Stimulated activated CD4-positive, alpha-beta T cell treated with anti-CD3 and anti-CD28 coated beads, Interleukin-2, amount 100 ng/mL, for 4 hours (primary cell): ENCODE measurements at regions not wholly inside any gene's neighbourhood (a gene's known extent, or its start where the extent isn't known, plus 50 kb on each side); places are given as distances from the start of the nearest gene placed in this dataset.
"Not testable (repeated sequence)": the region's sequence is repeated elsewhere in the genome, so short reads cannot be mapped to it uniquely, and the experiment has no call there.

ENCODE experiments used
- DNase-seq: peaks from one replicate; pipeline ENCODE4 v3.0.0-alpha.2; 2020; ENCODE audit warnings: low read depth

DNA sequence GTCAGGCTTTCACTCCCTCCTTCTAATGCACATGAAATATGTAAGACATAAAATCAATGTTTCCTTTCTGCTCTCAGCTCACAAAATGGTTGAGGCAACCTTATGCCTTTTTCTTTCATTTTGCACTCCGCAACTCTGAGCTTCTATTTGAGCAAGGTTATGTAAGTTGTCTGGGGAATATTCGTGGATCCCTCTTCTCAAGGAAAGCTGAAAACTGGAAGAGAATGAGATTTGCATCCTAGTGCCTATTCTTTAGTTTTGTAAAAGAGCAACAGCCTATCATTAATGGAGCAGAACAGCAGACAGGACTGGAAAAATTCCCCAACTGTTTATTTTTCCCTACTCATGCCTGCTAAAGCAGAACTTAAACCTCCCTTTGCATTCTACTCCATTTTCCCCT is 141.7 kb downstream of the FAM76B start:
- no peak for DNase-seq

DNA sequence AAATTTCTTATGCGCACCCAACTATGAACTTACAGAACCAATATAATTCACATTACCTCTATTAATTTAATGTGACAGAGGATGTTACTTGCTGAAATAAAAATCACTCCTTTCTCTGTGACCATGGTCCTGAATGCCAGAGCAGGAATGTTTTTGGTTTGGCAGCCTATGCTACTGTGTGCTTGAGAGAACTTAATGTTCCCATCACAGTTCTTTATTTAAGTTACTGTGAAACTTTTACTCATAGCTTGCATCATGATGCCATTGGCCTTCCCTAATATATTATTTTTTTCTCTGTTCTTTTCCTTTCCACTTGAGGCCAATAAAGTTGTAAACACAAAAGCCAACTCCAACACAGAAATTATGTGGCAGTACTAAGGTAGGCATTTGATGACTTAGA is 142.2 kb downstream of the FAM76B start:
- no peak for DNase-seq

DNA sequence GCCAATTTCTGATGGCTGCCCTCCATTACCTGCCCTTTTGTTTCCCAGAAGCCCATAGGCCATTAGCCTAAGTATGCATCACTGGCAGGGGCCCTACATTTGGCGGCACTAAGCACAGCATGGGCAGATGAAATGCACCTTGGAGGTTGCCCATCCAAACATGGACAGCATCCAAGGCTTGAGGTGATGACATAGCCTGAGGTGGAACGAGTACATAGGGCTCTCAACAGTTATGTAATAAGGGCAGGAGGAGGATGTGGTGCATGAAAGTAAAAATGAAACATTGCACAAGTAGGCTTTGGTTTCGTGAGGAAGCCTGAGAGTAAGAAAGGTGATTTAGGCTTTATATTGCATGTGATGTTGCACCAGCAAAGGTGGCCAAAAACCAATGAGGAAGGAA is 148.1 kb downstream of the FAM76B start:
- DNase-seq: peak; percentile 9

DNA sequence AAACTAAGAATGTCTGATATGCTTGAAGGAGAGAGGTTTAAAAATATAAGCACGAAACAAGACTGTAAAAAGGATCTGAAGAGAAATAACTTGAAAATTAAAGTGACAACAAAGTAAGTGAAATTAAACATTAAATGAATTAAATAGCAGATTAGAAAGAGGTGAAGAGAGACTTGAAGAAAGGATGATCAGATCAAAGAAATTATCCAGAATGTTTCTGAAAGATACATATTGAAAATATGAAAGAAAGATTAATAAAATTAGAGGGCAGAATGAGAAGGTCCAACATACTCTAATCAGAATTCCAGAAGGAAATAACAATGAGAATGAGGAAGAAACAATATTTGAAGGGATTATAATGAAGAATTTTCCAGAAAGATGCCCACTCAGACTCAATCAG is 151.1 kb downstream of the FAM76B start:
- DNase-seq: no peak

DNA sequence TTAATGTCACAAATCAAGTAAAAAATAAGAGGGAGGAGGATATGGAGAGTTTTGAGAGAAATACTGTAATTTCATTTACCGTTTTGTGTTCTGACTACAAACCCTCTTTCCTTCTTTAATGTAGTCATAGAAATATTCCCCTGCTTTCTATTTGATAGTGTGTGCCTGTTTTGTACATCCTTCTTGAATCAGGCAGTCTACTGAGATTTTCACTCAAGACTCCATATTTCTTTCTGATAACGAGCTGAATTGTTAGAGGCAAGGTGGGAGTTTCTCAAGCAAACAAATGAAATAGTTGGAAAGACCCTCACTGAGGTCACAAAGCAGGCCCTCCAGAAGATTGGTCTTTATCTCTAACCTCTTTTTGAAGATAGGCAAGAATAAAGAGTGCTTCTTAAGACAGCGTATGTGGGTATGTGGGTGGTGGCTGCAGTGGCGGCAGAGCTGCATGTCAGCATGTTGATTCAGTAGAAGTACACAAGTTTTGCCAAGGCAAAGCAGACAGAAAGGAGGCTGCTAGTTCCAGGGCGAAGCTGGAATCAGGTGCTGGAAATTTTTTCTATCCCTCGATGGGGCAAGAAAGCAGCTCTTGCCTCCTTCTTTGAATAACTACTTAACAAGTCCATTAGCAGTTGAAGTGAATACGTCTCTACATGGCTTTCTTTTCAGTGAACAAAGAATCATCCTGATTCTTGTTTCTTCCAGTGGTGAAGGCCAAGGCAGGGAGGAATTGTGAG is 164.2 kb downstream of the FAM76B start:
- DNase-seq: no peak

DNA sequence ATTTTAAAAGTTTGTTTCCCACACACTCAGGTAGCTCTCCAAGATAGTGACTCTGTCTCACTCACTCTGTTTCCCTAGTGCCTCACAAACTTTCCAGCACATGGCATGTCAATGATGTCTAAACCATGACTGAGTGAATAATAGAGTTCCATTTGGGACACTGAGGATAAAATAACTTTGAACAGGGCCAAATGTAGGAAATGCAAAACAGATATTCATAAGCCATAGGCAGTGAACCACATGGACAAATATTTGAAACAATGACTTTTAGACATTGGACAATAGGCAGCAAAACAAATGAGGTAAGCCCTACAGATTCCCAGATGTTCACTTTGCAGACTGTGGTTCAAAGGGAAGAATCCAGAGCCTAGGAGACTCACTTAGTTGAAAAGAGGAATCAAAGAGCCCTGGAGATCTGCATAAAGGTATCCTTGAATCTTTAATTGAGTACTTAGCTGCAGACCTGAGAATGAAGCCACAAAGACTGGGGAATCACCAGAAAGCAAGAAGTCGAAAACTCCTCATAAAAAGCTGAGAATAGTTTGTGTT is 173.3 kb downstream of the FAM76B start:
- DNase-seq: no peak

DNA sequence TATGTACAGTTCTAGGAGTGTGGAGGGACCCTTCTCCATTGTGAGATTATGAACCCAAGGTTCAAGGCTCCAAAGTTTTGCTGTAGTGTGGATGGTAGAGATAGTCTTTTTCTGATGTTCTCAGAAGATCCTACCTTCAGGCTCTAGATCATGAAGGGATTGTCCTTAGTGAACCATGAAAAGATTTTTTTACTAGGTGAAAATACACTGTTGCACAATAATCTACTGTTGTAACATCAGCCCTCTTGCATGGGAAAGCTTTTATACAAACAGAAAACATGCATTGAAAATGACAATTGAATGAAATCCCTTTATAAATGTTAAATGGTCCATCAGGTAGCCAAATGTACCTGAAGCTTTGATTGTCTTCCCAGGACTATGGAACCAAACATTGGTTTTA is 177.8 kb downstream of the FAM76B start:
- DNase-seq: no peak

DNA sequence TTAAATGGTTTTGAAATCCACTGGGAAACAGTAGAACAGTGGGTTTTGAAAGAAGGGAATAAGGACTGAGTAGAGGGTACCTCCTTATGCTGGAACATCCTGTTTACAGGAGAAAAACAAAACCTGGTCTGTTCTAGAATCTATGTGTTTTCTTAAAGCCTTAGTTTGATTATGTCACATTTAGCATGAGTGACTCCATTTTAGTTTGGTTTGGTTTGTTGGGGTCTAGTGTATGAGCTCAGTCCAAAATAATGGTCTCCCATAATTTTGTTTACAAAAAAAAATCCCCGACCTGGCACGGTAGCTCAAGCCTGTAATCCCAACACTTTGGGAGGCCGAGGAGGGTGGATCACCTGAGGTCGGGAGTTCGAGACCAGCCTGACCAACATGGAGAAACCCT is 179.4 kb downstream of the FAM76B start:
- not testable (repeated sequence) for DNase-seq

DNA sequence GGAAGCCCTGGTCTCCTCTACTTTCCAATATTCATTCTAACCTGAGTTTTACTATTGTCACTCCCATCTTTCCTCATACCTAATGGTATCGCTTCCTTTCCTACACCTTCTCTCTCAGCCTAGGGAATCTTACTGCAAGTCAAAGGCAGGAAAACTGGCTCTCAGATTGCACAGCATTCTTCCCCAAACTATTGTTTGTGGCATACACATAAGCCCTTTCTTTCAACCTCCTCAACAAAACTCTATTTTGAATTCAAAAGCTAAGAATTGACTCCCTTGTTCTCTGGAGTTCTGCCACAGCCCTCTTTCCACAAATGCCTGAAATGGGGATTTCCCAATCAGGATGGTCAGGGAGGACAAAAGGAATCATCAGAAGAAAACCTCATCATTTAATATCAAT is 181.5 kb downstream of the FAM76B start:
- DNase-seq: no peak

DNA sequence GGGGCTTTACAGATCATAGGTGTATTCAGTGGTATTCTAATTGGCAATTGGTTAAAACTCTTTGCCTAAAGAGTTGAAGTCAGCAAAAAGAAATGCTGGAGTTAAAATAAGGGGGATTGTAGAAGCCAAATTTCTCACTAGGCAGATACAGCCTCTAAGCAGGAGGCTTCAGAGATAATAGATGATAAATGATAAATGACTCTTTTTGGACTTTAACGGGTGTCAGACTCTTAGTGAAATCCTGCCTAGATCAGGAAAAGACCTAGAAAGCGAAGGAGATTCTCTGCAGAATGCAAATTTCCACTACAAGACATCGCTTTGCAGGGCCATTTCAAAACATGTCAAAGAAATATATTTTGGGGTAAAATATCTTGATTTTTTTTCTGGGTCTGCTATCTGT is 182.8 kb downstream of the FAM76B start:
- no peak for DNase-seq

DNA sequence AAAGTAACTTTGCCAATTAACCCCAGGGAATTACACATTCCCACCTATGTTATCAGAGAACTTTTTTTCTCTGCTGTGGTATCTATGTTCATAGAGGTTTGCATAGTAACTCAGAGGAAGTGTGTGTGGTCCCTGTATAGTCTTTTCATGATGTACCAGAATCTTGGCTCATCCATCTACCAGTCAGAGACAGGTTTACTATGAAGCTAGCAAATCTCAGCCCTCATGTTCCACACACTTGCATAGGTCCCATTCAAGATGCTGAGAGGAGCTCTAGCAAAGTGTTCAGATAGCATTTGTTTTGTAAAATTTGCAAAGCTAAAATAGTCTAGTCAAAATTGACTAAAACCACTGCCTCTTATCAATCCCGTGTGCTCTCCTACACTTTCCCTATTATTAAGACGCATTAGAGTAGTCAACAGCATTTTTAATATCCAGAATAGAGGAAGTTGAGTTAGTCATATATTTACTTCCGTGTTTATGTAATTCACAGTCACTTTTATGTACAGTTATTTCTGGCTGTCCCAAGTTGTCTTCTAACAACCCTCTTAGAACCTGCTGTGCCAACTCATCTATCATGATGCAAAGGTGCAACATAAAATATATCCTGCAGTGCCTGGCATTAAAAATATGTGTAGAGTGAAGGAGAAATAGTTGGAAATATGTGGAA is 184.2 kb downstream of the FAM76B start:
- no peak for DNase-seq

DNA sequence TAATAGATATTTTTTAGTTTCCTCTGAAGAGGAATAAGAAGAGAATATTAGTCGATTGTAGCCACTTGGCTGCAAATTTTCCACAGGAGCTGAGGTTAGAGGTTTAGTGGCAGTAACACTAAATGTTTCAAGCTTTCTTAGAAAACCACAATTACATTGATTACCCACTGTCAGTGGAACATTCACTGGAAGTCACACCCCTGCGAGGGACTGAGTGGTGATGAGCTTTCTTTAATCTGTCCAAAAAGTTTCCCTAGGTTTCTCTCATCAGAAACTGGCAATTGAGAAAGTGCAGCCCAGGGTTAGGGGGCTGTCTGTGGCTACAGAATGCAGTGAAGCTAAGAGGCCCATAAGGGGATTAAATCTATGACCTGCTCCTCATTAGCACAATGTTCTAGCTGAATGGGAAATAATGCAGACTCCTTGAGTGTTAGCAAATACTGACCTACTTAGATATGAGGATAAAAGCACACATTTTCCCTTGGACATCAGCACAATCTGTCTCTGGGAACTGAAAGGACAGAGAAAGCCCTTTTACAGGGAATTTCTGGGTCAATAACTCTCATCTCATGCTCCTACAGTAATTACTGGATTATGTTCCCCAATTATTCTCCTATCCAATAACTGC is 189.5 kb downstream of the FAM76B start:
- peak; percentile 23 for DNase-seq

DNA sequence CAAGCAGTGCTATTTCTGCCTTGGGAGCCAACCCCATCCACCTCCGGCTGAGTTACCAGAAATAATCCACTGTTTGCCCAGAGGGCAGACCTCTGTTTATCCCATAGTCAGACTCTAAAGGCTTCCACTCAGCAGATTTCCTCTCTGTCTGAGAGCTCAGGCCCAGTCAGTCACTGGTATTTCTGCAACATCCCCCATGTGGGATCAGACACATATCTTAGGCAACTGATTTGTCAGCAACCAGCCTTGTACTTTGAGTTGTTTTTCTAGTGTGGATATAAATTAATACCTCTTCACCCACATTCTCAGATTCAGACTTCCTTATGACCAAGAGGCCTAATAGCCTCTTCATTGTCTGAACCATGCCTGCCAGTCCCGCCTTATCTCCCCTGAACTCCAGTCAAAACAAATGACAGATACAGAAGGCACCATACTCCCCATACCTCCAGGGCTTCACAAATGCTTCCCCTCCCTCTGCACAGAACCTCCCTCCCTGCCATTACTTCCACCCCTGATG is 193.6 kb downstream of the FAM76B start:
- no peak for DNase-seq

DNA sequence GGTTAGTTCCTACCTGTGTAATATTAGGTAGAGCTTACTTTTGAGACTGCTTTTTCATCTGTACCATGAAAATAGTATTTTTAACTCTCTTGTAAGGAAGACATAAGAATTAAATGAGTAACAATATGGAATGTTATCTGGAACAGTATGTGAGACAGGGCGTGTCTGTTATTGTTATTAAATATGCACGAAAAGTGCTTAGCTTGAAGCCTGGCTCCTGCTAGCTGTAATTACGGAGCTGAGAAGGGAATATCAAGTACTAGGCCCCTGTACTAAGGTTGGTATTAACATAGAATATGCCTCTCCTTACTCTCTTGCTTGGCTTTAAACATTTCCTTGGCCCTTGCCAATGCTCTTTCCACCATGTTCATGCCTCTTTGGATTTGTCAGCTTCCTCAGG is 194.0 kb downstream of the FAM76B start:
- no peak for DNase-seq

DNA sequence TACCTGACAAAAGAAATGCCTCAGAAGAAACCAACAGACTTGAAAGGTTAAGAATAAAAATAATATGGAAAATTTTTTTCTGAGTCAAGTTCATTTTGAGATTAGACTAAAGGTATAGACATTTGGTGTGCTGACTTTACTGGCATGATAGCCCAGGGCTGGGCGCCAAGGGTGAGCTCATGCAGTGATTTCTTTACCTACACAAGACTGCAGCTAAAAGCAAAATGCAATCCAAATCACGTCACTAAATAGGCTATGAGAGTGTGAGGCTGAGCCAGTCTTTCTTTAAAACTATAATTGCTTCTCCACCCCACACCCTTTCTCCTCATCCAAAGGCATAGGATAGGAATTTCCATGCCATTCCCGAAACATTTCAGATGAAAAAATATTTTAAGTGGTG is 196.5 kb downstream of the FAM76B start:
- no peak for DNase-seq

DNA sequence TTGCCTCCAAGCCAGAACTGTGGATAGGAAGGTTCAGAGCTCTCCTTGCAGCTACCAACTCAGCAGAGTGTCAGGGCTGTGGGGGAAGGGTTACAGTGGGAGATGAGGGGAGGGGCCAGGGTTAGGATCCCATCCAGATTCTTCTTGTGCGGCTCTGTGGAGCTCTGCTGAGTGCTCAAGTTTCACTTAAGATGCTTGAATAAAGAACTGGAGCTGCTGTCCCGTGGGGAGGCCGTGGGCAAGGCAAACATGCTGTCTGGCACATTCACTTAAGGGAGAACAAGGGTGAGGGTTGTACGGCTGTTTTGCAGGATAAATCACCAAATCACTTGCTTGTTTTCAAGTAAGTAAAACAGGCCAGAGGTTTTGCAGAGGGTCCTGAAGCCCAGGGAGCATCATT is 197.1 kb downstream of the FAM76B start:
- DNase-seq: no peak

DNA sequence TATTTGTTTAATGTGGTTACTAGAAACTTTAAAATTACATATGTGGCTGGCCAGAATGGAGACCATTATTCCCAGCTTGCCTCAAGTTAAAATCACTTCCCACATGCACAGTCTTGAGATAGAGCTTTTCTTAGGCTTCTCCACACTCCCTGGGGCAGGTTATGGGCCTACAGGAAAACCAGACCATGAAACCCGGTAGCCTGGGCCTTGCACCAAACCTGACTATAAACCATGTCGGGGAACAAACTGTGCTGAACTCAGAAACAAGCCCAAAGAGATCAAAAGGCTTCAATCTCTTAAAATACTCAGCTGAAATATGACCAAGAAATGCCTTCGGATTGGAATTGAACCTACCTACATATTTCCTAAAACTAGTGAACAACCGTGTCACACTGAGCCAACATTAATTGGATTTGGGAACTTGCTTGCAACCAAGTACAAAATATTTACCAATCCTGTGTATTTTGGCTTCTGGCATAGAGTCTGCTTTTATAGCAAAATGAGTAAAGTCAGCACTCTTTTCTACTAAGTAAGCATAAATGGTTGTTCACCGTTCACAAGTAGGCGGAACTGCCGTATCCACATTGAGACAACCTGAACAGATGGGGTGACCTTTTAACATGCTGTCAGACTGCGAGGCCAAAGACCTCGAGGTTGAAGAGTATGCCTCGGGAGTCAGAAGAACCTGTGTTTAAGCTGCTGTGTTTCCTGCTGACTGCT is 199.5 kb downstream of the FAM76B start:
- DNase-seq: no peak

DNA sequence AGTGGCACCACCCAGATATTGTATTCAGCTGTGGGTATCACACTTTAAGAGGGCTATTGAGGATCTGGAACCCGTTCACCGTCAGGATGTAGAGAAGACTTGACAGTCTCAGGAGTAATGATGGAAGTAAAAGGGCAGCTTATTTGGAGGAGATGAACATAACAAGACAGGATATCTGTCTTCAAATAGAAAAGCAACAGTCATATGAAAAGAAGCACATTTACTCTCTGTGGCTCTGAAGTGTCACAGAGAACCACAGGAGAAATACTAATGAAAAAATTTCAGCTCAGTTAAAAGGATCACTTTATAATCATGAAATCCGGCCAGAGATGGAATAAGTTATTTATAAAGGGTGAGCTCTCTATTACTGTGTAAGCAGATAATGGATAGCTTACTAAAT is 200.8 kb downstream of the FAM76B start:
- no peak for DNase-seq

DNA sequence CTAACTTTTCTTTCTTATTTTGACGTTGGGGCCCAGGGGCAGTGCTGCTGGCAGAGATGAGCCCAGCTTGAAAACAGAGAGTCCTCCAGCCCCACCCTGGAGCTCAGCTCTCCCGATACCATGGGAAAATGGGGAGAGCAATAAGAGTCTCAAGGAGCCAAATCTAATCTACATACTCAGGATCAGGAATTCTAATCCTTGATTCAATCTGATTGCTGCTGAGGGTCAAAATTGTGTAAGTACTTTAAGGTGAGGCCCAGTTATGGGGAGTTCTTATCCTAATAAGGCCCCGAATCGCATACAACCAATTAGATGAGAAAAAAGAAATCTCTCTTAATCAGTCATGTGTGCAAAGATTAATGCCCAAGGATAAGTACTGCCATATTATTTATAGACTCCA is 202.9 kb downstream of the FAM76B start:
- no peak for DNase-seq

DNA sequence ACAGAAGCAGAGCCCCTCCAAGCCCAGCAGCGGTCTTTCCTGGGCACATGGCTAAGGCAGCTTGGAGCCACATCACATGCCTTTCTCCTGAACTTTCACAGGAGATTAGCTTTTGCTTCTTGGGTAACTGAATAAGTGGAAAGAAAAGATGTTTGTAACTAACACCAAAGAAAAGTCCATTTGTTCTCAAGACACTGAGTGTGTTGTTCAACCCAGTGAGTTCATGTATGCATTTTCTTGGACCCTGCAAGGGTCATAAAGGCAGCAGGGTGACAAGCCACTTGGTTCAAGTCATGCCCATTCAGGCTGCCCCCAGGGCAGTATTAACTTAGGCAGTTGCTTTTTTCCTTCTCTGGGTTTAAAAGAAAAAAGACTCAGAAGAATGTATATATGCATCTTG is 203.4 kb downstream of the FAM76B start:
- DNase-seq: no peak

DNA sequence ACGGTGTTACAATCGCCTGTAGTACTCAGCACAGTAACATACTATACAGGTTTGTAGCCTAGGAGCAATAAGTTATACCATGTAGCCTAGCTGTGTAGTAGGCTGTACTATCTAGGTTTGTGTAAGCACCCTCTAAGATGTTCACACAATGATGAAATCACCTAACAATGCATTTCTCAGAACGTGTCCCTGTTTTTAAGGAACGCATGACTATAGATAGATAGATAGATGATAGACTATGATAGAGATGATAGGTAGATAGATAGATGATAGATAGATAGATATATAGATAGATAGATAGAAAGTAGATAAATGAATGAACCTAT is 203.9 kb downstream of the FAM76B start:
- no peak for DNase-seq

DNA sequence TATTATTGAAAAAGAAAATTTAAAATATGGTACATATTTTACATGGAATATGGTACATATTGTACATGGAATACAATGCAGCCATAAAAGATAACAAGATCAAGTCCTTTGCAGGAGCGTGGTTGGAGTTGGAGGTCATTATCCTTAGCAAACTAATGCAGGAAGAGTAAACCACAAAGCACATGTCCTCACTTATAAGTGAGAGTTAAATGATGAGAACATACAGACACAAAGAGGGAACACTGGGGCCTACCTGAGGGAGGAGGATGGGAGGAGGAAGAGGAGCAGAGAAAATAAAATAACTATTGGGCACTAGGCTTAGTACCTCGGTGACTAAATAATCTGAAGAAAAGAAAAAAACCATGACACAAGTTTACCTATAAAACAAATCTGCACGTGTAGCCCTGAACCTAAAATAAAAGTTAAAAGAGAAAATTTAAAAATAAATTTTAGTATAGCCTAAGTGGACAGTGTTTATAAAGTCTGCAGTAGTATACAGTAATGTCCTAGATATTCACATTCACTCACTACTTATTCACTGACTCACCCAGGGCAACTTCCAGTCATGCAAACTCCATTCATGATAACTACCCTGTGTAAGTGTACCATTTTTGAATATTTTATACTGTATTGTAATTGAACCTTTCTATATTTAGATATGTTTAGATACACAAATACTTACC is 204.4 kb downstream of the FAM76B start:
- DNase-seq: no peak
